Omental fat pad (tissue), 3 donors: ENCODE measurements at regions not wholly inside any gene's neighbourhood (a gene's known extent, or its start where the extent isn't known, plus 50 kb on each side); places are given as distances from the start of the nearest gene placed in this dataset.

Experiments used
- ATAC-seq: fragments of 150-250 bp; one replicate; pipeline ENCODE4 v1.9.1; 2016; ENCODE audit warnings: mild to moderate bottlenecking, moderate library complexity; ENCODE audit not compliant: low FRiP score
- DNase-seq: peaks from one replicate; pipeline ENCODE4 v3.0.0-alpha.2; 2019; ENCODE audit warnings: low spot score
- CTCF ChIP-seq, 3 donors: fragments of 450-650 bp; IDR thresholded peaks; one replicate each; pipeline ENCODE4 v1.5.1; 2016 to 2017; ENCODE audit warnings: antibody characterized with exemption in 3 of 3, mild to moderate bottlenecking in 3 of 3, moderate library complexity in 2 of 3

GRCh38 chr2:64228126-64228678 lies 84.0 kb upstream of the PELI1 start:
- no peak for TF ChIP-seq CTCF (IDR thresholded peaks at IDR 0.05)
- ATAC-seq (peak; percentile 83), DNase-seq (peak; percentile 38)

- TF ChIP-seq CTCF (IDR thresholded peaks at IDR 0.05), result no peak
- DNase-seq (no peak), ATAC-seq (no peak)
Measured at GRCh38 chr2:64228918-64229317, 84.7 kb upstream of the PELI1 start.

DNA sequence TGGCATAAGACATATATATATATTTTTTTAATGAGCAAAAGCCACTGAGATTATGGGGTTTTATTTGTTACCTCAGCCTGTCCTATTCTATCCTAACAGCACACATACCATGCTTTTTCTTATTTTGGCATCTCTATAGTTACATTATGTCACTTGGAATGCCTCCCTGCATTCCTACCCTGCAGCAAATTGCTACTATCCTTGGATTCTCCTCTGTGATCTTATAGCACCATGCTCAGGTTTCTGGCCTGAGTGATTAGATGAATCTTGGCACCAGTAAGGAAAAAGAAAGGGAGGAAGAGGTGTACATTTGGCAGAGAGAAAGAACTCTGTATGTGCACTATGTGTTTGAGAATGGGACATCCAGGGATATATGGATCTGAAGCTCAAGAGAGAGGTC lies 86.3 kb upstream of the PELI1 start:
- TF ChIP-seq CTCF (IDR thresholded peaks at IDR 0.05), result no peak
- DNase-seq (no peak), ATAC-seq (no peak)

GRCh38 chr2:64232266-64232665 lies 88.0 kb upstream of the PELI1 start:
- ATAC-seq (no peak), DNase-seq (no peak)

GRCh38 chr2:64233376-64233922 lies 89.2 kb upstream of the PELI1 start:
- no peak for ATAC-seq
- TF ChIP-seq CTCF (IDR thresholded peaks at IDR 0.05), result no peak
- DNase-seq, result no peak

More at GRCh38 chr2:64232266-64232665, 88.0 kb upstream of the PELI1 start:
- TF ChIP-seq CTCF (IDR thresholded peaks at IDR 0.05), result no peak

GRCh38 chr2:64234150-64234549 lies 89.9 kb upstream of the PELI1 start:
- no peak for TF ChIP-seq CTCF (IDR thresholded peaks at IDR 0.05)
- ATAC-seq (no peak), DNase-seq (no peak)

DNA sequence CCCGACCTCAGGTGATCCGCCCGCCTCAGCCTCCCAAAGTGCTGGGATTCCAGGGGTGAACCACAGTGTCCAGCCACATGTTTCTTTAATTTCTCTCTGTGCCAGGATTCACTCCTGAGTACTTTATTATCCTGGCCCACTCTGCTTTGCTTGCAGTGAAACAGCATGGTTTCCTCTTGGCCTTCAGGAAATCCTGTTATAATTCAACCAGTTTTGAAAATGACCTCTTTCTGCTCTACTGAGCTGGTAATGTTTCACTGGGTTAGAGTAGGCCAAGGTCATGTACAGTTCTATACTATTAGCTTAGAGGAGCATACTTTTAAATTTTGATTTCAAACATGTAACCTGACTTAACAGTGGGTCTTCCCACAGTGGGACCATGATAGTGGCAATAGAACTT lies 90.6 kb upstream of the PELI1 start:
- no peak for ATAC-seq
- TF ChIP-seq CTCF (IDR thresholded peaks at IDR 0.05), result no peak
- DNase-seq, result no peak
